ACC112 (cell line): ENCODE measurements at regions not wholly inside any gene's neighbourhood (a gene's known extent, or its start where the extent isn't known, plus 50 kb on each side); places are given as distances from the start of the nearest gene placed in this dataset.

ENCODE experiments used
- H2AFZ ChIP-seq: fragments of 200-600 bp; sonication (generic); one replicate; pipeline ENCODE4 v1.6.0; 2017; ENCODE audit warnings: antibody characterized with exemption, low read length; ENCODE audit not compliant: unreplicated experiment
- H3K27ac ChIP-seq: fragments of 200-600 bp; sonication (generic); 2 replicates; pipeline ENCODE4 v1.5.1; 2014; ENCODE audit warnings: low read depth, mild to moderate bottlenecking, antibody characterized with exemption, low read length, moderate library complexity
- H3K27me3 ChIP-seq: fragments of 200-600 bp; sonication (generic); 2 replicates; pipeline ENCODE4 v1.6.1; 2014; ENCODE audit warnings: mild to moderate bottlenecking, antibody characterized with exemption, low read length, moderate library complexity, mixed read lengths; ENCODE audit not compliant: insufficient read depth
- H3K36me3 ChIP-seq: fragments of 200-600 bp; sonication (generic); 2 replicates; pipeline ENCODE4 v1.6.1; 2016; ENCODE audit warnings: mild to moderate bottlenecking, antibody characterized with exemption, low read length, moderate library complexity, mixed read lengths; ENCODE audit not compliant: insufficient read depth
- H3K4me1 ChIP-seq: fragments of 200-600 bp; sonication (generic); one replicate; pipeline ENCODE4 v1.6.1; 2016; ENCODE audit warnings: low read length, mixed read lengths; ENCODE audit not compliant: insufficient read depth, unreplicated experiment, control insufficient read depth
- H3K4me3 ChIP-seq: fragments of 200-600 bp; sonication (generic); 2 replicates; pipeline ENCODE4 v1.5.1; 2014; ENCODE audit warnings: mild to moderate bottlenecking, low read depth, low read length
- H3K79me2 ChIP-seq: fragments of 200-600 bp; sonication (generic); one replicate; pipeline ENCODE4 v1.6.0; 2016; ENCODE audit warnings: low read length; ENCODE audit not compliant: control insufficient read depth, unreplicated experiment, insufficient read depth

DNA sequence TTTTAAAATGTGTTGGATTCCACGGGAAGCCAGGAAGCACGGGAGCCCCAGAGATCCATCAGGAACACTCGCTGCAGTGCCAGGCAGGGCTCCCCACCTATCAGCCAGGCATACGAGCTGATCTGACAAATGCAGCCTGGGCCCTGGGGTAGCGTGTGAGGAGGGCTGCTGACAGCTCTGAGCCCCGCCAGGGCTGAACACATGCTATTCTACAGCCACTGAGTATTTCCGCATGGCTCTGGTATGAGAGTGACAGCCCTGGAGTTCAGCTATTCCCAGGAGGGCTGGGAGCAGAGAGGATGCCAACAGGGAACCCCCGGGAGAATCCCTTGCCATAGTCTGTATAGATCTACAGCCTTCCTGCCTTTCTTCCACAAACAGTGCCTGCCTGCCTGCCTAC is 237.3 kb upstream of the ZMIZ1 start:
- H3K27ac ChIP-seq: no peak overlapping the region
- H3K79me2 ChIP-seq: no peaks in the 10 kb centered on the region
- H2AFZ ChIP-seq: no peak overlapping the region
- H3K4me1 ChIP-seq: peaks cover 12% of the 10 kb centered on the region
- peaks cover 42% of the 10 kb centered on the region for H3K27me3 ChIP-seq
- H3K36me3 ChIP-seq: no peaks in the 10 kb centered on the region
- no peak overlapping the region for H3K4me3 ChIP-seq

DNA sequence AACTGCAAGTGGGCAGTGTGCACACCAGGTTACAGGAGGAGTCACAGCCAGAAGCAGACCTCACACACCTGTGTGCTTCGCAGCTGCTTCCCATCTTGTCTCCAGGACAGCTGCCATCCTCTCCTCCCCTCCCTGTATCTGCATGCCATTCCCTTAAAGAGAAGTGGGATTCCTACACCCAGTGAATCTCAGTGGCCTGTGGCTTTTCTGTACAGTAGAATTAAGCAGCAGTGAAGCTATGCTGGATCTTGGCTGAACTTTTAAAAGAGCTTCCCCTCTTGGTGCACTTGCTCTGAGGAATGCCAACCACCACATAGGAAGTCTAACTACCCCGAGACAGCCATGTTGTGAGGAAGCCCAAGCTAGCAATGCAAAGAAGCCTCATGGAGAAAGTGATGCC is 236.5 kb upstream of the ZMIZ1 start:
- no peak overlapping the region for H3K4me3 ChIP-seq
- no peaks in the 10 kb centered on the region for H3K36me3 ChIP-seq
- H3K27me3 ChIP-seq: peaks cover 43% of the 10 kb centered on the region
- no peak overlapping the region for H3K27ac ChIP-seq
- H3K4me1 ChIP-seq: peaks cover 12% of the 10 kb centered on the region
- H3K79me2 ChIP-seq: no peaks in the 10 kb centered on the region
- H2AFZ ChIP-seq: no peak overlapping the region

DNA sequence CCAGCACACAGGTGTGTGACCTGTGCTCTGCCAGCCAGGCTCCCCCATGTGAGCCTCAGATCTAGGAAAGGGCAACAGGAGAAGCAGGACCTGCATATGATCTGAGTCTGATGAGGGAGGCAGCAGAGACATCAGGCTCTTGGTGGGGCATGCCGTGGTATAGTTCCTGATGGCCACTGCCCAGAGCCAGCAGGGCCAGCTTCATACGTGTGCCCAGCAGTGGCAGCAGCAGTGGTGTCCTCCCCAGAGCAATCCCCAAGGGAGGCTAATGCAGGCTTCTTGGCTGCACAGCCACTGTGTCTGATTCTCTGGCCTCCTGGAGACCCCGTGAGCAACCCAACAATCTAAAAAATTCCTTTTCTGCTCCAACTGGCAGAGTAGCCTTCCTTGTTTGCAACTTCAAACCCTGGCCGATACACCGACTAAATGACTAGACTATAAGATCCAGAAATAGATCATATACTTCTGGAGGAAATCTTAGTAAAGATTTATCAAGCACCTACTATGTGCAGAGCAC is 230.6 kb upstream of the ZMIZ1 start:
- Histone ChIP-seq H3K4me1 (no peaks in the 10 kb centered on the region), H3K79me2 (no peaks in the 10 kb centered on the region), H3K27me3 (peaks cover 83% of the 10 kb centered on the region), H3K27ac (no peak overlapping the region), H3K36me3 (no peaks in the 10 kb centered on the region), H3K4me3 (no peak overlapping the region), H2AFZ (no peak overlapping the region)

DNA sequence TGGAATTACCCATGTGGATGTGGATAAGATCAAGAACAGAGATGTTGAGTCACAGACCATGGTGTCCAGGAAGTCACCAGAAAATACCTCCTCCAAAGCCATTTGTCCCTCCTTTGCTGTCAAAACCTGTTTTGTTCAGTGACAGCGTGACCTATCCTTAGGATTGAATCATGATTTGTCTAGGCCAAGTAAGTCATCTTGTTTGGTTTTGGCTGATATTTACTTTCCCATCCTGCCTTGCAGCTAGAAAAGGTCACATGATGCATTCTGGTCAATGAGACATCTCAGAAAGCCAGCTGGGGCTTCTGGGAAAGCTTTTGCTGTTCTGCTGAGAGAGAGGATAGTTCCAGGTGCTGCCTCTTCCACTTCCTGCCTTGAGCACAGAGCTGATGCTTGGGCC is 225.3 kb upstream of the ZMIZ1 start:
- no peaks in the 10 kb centered on the region for H3K4me1 ChIP-seq
- no peak overlapping the region for H3K4me3 ChIP-seq
- no peaks in the 10 kb centered on the region for H3K79me2 ChIP-seq
- H3K27me3 ChIP-seq: peaks cover 49% of the 10 kb centered on the region
- H3K36me3 ChIP-seq: no peaks in the 10 kb centered on the region
- no peak overlapping the region for H3K27ac ChIP-seq
- no peak overlapping the region for H2AFZ ChIP-seq

DNA sequence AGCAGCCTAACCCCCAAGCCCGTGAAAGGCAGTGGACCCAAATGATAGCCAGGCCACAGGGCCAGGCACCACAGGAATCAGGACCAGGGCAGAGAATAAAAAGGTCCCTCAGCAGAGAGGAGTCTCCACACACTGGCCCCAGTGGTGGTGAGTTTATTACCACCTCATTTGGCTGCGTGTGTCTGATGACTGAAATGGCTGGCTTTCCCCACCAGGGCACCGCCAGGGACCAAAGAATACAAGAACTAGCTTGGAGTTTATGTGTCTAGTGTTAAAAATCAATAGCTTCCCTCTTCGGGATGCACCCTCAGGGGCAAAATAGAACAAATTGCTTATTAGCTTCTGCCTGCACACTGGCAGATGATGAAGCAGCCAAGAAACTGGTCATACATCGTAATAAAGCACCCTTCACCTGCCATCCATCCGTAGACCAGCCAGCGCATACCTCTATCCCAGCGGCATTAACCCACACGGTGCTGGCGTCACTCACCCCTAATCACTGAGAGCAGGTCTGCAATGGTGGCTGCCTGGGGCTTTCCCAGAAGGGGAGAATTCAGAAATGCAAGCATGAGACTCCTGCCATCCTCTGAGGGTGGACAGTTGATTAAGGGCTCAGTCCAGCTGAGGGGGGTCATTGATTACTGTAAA is 223.7 kb upstream of the ZMIZ1 start:
- Histone ChIP-seq H3K36me3 (no peaks in the 10 kb centered on the region), H3K79me2 (no peaks in the 10 kb centered on the region), H2AFZ (no peak overlapping the region), H3K27ac (no peak overlapping the region), H3K4me3 (no peak overlapping the region), H3K4me1 (no peaks in the 10 kb centered on the region), H3K27me3 (peaks cover 37% of the 10 kb centered on the region)

DNA sequence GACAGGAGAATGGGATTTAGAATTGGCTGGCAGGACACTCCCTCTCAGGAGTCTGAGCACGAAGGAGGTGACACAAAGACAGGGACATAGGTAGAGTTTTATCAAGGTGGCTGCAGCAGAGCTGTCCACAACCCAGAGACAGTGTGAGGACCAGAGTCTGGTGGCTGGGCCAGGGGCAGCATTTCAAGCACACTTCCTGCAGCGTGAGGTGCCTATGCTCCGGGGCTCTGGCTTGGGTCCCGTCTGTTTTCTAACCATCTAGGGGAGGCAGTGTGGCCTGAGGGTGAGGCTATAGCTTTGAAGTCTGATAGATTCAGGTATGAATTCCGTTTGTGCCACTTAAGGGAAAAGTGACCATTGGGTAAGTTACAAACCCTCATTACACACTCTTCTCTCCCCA is 222.7 kb upstream of the ZMIZ1 start:
- no peak overlapping the region for H2AFZ ChIP-seq
- no peak overlapping the region for H3K4me3 ChIP-seq
- peaks cover 31% of the 10 kb centered on the region for H3K27me3 ChIP-seq
- H3K79me2 ChIP-seq: no peaks in the 10 kb centered on the region
- H3K4me1 ChIP-seq: no peaks in the 10 kb centered on the region
- H3K36me3 ChIP-seq: no peaks in the 10 kb centered on the region
- H3K27ac ChIP-seq: no peak overlapping the region

DNA sequence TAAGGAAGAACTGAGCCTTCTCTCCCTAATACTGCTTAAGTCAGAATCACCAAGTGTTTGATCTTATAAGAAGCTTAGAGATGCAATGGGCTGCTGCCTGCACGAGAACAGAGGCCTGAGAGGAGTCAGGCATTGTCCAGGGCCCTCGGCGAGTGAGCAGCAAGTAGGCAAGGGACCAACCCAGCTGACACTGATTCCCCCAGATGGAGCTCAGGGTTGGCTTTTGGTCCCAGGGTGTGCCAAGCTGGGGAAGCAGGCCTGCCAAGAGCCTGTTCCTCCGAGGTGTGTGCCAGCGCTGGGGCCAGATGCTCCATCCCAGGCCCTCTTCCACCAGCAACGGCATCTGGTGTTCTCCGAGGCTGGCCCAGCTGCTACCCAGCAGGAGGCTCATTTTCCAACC is 222.0 kb upstream of the ZMIZ1 start:
- Histone ChIP-seq H2AFZ (no peak overlapping the region), H3K27ac (no peak overlapping the region), H3K27me3 (peaks cover 24% of the 10 kb centered on the region)

DNA sequence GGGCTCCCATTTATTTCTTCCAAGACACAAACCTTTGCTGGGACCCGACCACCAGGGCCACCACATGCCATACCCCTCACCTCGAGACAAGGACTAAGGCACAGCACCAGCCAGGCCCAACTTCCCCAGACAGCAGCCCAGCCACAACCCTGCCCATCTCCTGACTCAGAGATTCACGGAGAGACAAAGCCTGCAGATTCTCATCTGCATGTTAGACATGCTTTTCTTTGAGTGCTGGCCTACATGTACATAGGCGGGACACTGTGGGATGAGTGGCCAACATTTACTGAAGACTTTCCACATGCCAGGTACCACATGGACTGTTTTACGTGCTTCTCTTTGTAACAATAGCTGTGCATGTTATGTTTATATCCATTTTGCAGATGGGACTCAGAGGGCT is 221.3 kb upstream of the ZMIZ1 start:
- Histone ChIP-seq H3K27ac (no peak overlapping the region), H3K36me3 (no peaks in the 10 kb centered on the region), H3K4me3 (no peak overlapping the region), H2AFZ (no peak overlapping the region), H3K79me2 (no peaks in the 10 kb centered on the region), H3K4me1 (no peaks in the 10 kb centered on the region), H3K27me3 (peaks cover 21% of the 10 kb centered on the region)

More for the DNA sequence above, 222.0 kb upstream of the ZMIZ1 start:
- H3K79me2 ChIP-seq: no peaks in the 10 kb centered on the region
- H3K36me3 ChIP-seq: no peaks in the 10 kb centered on the region
- no peaks in the 10 kb centered on the region for H3K4me1 ChIP-seq
- no peak overlapping the region for H3K4me3 ChIP-seq

DNA sequence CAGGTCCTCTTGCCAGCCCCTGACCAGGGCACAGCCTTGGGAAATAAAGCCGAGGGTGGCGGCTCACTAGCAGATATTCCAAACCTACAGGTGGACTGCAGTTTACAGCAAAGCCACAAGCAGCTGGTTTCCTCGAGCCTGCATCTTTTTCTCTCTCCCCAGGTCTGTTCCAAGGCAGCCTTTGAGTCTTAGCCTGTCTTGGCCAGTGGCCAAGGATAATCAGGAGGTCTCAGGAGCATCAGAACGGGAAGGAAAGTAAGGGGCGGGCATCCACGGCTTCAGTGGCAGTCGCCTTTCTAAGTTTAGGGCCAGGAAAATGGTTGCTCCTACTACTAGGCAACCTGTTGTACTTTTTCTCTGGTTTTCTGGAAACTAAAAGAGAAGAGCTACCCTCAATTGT is 219.7 kb upstream of the ZMIZ1 start:
- Histone ChIP-seq H3K4me3 (no peak overlapping the region), H3K27ac (no peak overlapping the region), H3K4me1 (no peaks in the 10 kb centered on the region), H2AFZ (no peak overlapping the region), H3K27me3 (peaks cover 7% of the 10 kb centered on the region; the same call in 1 of the 2 replicates), H3K36me3 (no peaks in the 10 kb centered on the region), H3K79me2 (no peaks in the 10 kb centered on the region)

DNA sequence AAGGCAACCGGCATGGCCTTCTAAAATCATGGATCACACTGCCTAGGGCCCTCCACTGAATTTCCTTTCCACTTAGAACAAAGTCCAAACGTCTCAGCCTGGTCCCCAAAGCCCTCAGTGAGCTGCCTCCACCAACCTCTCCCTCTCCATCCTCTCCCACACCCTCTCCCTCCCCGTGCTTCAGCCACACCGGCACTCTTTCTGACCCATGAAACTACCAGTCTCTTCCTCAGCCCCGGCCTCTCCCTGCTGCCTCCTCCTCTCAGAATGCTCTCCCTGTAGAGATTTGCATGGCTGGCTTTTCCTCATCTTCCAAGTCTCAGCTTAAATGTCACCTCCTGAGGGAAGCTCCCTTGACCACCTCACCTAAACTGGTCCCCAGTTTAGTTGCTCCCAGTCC is 219.0 kb upstream of the ZMIZ1 start:
- Histone ChIP-seq H3K27ac (no peak overlapping the region), H3K79me2 (no peaks in the 10 kb centered on the region), H3K27me3 (peaks cover 7% of the 10 kb centered on the region; the same call in 1 of the 2 replicates)

DNA sequence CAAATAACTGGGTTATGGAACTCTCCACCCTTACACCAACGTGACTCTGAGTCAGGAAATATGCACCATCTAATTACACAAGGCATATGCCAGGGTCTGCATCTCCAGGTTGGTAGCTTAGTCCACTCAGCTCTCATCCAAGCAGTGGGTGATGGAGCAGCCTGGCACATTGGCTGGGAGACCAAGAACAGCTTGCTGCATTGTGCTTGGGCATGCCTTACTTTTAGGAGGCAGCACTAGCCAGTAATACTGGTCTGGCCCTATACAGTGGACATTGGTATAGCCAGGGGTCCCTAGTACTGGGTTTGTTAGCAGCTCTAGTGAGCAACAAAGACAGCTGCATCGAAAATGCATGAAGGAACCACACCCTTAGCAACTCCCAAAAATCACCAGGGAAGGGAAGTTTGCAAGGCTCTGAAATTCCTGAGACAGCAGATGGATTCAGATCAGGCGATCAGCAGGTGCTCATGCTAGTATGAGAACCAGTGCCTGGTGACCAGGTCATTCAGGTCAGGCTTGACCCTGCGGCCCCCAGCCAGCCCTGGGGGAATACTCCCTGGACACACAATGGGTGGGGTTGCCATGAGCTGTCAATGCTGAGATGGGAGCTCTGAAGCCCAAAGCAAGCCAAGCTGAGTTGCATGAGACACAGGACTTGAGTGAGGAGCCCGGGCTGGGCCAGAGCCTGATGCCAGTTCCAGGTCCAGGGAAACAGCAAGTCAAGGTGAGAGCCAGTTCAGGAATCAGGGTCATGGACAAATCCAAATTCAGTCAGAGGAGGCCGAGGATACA is 217.9 kb upstream of the ZMIZ1 start:
- no peak overlapping the region for H3K4me3 ChIP-seq
- H3K27ac ChIP-seq: no peak overlapping the region
- H3K79me2 ChIP-seq: no peaks in the 10 kb centered on the region
- H2AFZ ChIP-seq: no peak overlapping the region
- H3K36me3 ChIP-seq: no peaks in the 10 kb centered on the region
- H3K27me3 ChIP-seq: peaks cover 7% of the 10 kb centered on the region
- H3K4me1 ChIP-seq: no peaks in the 10 kb centered on the region

More for the DNA sequence above, 219.0 kb upstream of the ZMIZ1 start:
- no peaks in the 10 kb centered on the region for H3K36me3 ChIP-seq
- H2AFZ ChIP-seq: no peak overlapping the region
- no peaks in the 10 kb centered on the region for H3K4me1 ChIP-seq
- no peak overlapping the region for H3K4me3 ChIP-seq
